Skeletal muscle satellite cell (primary cell): ENCODE measurements at regions not wholly inside any gene's neighbourhood (a gene's known extent, or its start where the extent isn't known, plus 50 kb on each side); places are given as distances from the start of the nearest gene placed in this dataset.

Experiments
- H3K27me3 ChIP-seq: 2 replicates; pipeline ENCODE4 v1.7.0; 2013; ENCODE audit warnings: low read length; ENCODE audit not compliant: control insufficient read depth, insufficient read depth
- H3K36me3 ChIP-seq: 2 replicates; pipeline ENCODE4 v1.7.0; 2013; ENCODE audit warnings: mild to moderate bottlenecking, control low read depth, low read length; ENCODE audit not compliant: insufficient read depth
- H3K4me1 ChIP-seq: 2 replicates; pipeline ENCODE4 v1.7.0; 2013; ENCODE audit warnings: low read length; ENCODE audit not compliant: control insufficient read depth, insufficient read depth
- H3K4me2 ChIP-seq: 2 replicates; pipeline ENCODE4 v1.7.0; 2013; ENCODE audit warnings: mild to moderate bottlenecking, low read length
- H3K4me3 ChIP-seq: 2 replicates; pipeline ENCODE4 v1.7.0; 2013; ENCODE audit warnings: low read length
- H3K9ac ChIP-seq: 2 replicates; pipeline ENCODE4 v1.7.0; 2013; ENCODE audit warnings: mild to moderate bottlenecking, low read depth, low read length, moderate library complexity
- H3K9me3 ChIP-seq: replicated peaks from 2 replicates; pipeline ENCODE4 v1.7.0; 2013; ENCODE audit warnings: mild to moderate bottlenecking, control low read depth, low read length

- no peak overlapping the region for H3K4me2 ChIP-seq
- H3K4me1 ChIP-seq = no peaks in the 10 kb centered on the region
- H3K9me3 ChIP-seq = no peaks in the 10 kb centered on the region
Measured at GRCh38 chr6:15089569-15090144, 156.2 kb upstream of the JARID2 start.

DNA sequence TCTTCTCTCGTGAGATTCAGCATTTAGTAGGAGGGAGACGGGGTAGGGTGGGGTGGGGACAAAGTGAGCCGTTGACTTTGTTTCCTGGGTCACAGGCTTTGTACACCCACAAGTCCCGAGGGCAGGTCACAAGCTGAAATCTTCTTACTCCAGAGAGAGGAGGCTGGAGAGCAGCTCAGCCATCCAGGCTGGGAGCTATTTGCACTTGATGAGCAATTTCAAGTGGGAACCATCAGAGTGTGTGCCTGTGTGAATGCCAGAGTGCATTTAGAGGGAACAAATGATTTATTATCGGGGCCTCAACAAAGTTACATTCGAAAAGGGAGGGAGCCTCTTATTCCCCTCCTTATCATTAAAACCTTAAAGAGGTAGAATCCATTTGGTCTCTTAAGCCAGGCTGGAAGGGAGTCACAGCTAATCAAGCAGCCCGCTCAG lies 155.7 kb upstream of the JARID2 start:
- Histone ChIP-seq H3K4me3 (no peak overlapping the region), H3K36me3 (no peaks in the 10 kb centered on the region), H3K27me3 (peaks cover 3% of the 10 kb centered on the region), H3K9me3 (no peaks in the 10 kb centered on the region), H3K9ac (no peak overlapping the region), H3K4me1 (no peaks in the 10 kb centered on the region), H3K4me2 (no peak overlapping the region)

More at GRCh38 chr6:15089569-15090144, 156.2 kb upstream of the JARID2 start:
- Histone ChIP-seq H3K4me3 (no peak overlapping the region), H3K9ac (no peak overlapping the region), H3K27me3 (peaks cover 3% of the 10 kb centered on the region), H3K36me3 (no peaks in the 10 kb centered on the region)

DNA sequence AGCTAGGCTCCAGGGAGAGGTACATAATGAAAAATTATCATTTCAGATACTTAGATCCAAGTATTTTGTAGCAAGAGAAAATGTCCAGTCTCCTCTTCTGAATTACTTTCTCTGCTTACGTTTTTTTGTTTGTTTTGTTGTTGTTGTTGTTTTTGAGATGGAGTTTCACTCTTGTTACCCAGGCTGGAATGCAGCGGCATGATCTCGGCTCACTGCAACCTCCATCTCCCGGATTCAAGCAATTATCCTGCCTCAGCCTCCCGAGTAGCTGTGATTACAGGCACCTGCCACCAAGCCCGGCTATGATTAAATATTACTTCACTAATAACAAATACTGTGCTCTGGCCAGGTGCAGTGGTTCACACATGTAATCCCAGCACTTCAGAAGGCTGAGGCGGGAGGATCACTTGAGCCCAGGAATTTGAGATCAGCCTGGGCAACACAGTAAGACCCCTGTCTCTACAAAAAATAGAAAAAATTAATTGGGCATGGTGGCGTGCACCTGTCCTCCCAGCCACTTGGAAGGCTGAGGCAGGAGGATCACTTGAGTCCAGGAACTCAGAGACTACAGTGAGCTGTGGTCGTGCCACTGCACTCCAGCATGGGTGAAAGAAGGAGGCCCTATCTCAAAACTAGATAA lies 155.0 kb upstream of the JARID2 start:
- Histone ChIP-seq H3K4me1 (no peaks in the 10 kb centered on the region), H3K27me3 (peaks cover 3% of the 10 kb centered on the region), H3K36me3 (no peaks in the 10 kb centered on the region), H3K4me2 (no peak overlapping the region), H3K9ac (no peak overlapping the region), H3K9me3 (no peaks in the 10 kb centered on the region), H3K4me3 (no peak overlapping the region)

- no peaks in the 10 kb centered on the region for H3K36me3 ChIP-seq
- H3K4me1 ChIP-seq = no peaks in the 10 kb centered on the region
- no peak overlapping the region for H3K4me3 ChIP-seq
- no peak overlapping the region for H3K4me2 ChIP-seq
- no peaks in the 10 kb centered on the region for H3K9me3 ChIP-seq
- no peaks in the 10 kb centered on the region for H3K27me3 ChIP-seq
- no peak overlapping the region for H3K9ac ChIP-seq
Measured at GRCh38 chr6:15096894-15097837, 148.7 kb upstream of the JARID2 start.

DNA sequence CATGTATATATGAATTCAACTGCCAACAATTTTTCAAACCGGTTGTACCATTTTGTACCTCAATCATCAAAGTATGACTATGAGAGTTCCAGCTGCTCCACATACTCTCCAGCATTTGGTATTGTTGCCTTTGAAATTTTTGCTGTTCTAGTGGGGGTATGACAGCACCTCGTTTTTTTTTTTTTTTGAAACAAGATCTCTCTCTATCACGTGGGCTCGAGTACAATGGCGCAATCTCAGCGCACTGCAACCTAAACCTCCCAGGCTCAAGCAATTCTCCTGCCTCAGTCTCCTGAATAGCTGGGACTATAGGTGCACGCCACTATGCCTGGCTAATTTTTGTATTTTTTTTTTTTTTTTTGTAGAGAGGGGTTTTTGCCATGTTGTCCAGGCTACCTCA lies 144.7 kb upstream of the JARID2 start:
- no peaks in the 10 kb centered on the region for H3K36me3 ChIP-seq
- no peak overlapping the region for H3K4me3 ChIP-seq
- no peaks in the 10 kb centered on the region for H3K4me1 ChIP-seq
- H3K27me3 ChIP-seq = no peaks in the 10 kb centered on the region
- no peak overlapping the region for H3K9ac ChIP-seq
- no peaks in the 10 kb centered on the region for H3K9me3 ChIP-seq
- H3K4me2 ChIP-seq = no peak overlapping the region

- no peak overlapping the region for H3K4me3 ChIP-seq
- no peaks in the 10 kb centered on the region for H3K36me3 ChIP-seq
- no peaks in the 10 kb centered on the region for H3K9me3 ChIP-seq
- no peak overlapping the region for H3K9ac ChIP-seq
- no peaks in the 10 kb centered on the region for H3K4me1 ChIP-seq
- no peaks in the 10 kb centered on the region for H3K27me3 ChIP-seq
- H3K4me2 ChIP-seq = no peak overlapping the region
Measured at GRCh38 chr6:15102241-15102640, 143.6 kb upstream of the JARID2 start.

DNA sequence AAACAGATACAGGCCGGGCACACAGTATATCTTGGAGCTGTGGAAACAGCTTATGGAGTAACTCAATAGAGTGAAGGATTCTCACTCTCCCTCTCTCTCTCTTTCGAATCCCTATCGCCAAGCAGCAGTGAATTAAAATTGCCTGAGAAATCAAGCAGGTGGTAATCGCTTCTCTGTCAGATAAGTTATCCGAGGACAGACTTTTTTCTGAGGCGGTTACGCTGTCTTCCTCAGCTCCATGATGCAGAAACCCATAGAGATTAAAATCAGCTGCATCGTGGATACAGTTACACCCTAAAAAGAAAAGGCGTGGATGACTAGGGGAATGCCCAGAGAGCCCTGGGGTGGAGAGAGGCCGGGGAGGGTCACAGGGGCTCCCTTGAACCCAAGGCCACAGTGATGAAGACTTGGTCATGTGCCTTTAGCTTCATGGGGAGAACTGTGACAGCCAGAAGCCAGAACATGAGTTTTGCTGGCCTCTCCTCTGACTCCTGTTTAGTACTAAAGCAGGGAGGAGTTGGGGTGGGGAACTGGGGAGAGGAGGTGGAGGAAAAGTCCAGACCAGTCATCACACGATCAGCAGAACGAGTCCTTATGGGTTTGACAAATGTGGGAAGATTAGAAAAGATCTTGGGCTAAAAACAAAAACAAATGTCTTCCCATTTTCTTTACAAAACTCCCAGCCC lies 138.8 kb upstream of the JARID2 start:
- Histone ChIP-seq H3K9me3 (no peaks in the 10 kb centered on the region), H3K4me1 (no peaks in the 10 kb centered on the region), H3K36me3 (no peaks in the 10 kb centered on the region), H3K27me3 (no peaks in the 10 kb centered on the region), H3K9ac (no peak overlapping the region), H3K4me2 (no peak overlapping the region), H3K4me3 (no peak overlapping the region)

DNA sequence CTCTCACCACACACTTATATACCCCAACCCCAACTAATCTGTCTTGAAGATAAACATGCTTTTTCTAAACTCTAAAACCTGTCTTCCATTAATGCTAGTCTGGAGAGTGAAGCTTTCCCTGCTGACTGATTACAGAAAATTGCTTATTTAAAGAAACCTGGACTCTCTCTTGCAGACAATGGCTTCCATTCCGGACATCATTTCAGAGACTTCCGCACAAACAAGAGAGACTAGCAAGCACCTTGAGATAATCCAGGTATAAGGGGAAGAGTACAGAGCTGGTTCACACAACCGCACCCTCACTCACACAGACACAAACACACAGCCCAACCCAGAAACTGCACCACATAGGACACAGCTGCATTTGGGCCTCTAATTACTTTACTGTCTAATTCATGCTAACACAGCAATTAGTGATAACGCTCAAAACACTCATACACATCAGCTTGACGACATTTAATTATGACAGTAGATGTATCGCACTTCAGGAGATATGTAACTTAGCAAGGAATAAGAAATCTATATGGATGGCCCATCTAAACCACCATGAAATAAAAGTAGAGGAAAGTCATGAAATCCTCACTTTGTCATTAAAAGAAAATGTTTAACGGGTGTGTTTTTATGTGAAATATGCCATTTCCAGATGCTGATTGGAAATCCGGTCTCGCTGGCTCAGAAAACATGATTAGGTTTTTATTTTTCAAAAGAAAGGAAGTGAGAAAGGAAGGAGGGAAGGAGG lies 138.1 kb upstream of the JARID2 start:
- no peaks in the 10 kb centered on the region for H3K36me3 ChIP-seq
- H3K4me3 ChIP-seq = no peak overlapping the region
- no peaks in the 10 kb centered on the region for H3K9me3 ChIP-seq
- H3K27me3 ChIP-seq = no peaks in the 10 kb centered on the region
- H3K4me1 ChIP-seq = no peaks in the 10 kb centered on the region
- no peak overlapping the region for H3K9ac ChIP-seq
- no peak overlapping the region for H3K4me2 ChIP-seq

- no peaks in the 10 kb centered on the region for H3K27me3 ChIP-seq
Measured at GRCh38 chr6:15108383-15108715, 137.5 kb upstream of the JARID2 start.

DNA sequence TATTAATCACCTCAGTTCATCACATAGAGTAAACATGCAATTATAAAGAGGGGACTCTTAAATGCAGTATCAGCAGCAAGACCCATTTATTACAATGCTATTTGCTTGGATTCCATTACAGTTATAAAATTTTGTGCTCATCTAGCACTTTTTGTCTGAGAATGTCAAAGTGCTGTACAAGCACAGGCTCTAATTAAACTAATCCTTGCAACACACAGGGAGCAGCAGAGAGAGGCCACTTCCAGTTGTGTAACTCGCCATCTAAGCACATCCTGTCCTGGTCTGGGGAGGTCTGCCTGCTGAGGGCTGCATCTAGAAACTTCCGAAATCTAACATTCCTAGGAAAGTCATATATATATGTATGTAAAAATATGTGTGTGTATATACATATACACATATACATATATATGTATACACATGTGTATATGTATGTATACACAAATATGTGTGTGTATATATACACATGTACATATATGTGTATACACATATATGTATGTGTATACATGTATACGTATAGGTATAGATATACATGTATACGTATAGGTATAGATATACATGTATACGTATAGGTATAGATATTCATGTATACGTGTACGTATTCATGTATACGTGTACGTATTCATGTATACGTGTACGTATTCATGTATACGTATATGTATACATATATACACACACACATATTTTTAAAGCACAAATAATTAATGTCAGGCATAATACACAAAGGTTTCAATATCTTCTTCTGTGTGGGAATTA lies 136.4 kb upstream of the JARID2 start:
- no peak overlapping the region for H3K9ac ChIP-seq
- no peak overlapping the region for H3K4me2 ChIP-seq

More at GRCh38 chr6:15108383-15108715, 137.5 kb upstream of the JARID2 start:
- Histone ChIP-seq H3K9ac (no peak overlapping the region), H3K36me3 (no peaks in the 10 kb centered on the region), H3K9me3 (no peaks in the 10 kb centered on the region), H3K4me2 (no peak overlapping the region), H3K4me3 (no peak overlapping the region), H3K4me1 (no peaks in the 10 kb centered on the region)

More for the DNA sequence above, 136.4 kb upstream of the JARID2 start:
- Histone ChIP-seq H3K4me1 (no peaks in the 10 kb centered on the region), H3K4me3 (no peak overlapping the region), H3K27me3 (no peaks in the 10 kb centered on the region), H3K36me3 (no peaks in the 10 kb centered on the region), H3K9me3 (no peaks in the 10 kb centered on the region)
